HEK293 (cell line): ENCODE measurements at regions not wholly inside any gene's neighbourhood (a gene's known extent, or its start where the extent isn't known, plus 50 kb on each side); places are given as distances from the start of the nearest gene placed in this dataset.
A peak's percentile ranks its signal among the peaks of the same experiment; 100 is the strongest.

Source experiments
- CTCF ChIA-PET: fragments of 350-600 bp; formaldehyde crosslinking; extraction: SDS; loops from one replicate; lab custom pipeline; 2021; ENCODE audit warnings: antibody characterized with exemption; lab: Yijun Ruan, JAX
- POLR2A ChIA-PET: fragments of 300-600 bp; formaldehyde crosslinking; extraction: SDS; loops from one replicate; lab custom pipeline; 2020; ENCODE audit warnings: antibody characterized with exemption, inconsistent platforms; lab: Yijun Ruan, JAX
- H3K27ac ChIP-seq: fragments of 200-500 bp; sonication (Bioruptor generic); 2 replicates; pipeline ENCODE4 v1.5.1; 2014; ENCODE audit warnings: low read depth, low read length, control low read depth, inconsistent platforms; ENCODE audit errors: extremely low read depth
- H3K36me3 ChIP-seq, 2 experiments: fragments of 200-500 bp in 1 of 2; sonication (Bioruptor generic) in 1 of 2; 1 replicate in 1 of 2; 2 replicates in 1 of 2; pipeline ENCODE4 v1.5.1; 2014 to 2017; ENCODE audit warnings: inconsistent platforms in 2 of 2, low read length in 2 of 2; ENCODE audit not compliant: control insufficient read depth in 2 of 2, insufficient read depth in 1 of 2
- H3K4me1 ChIP-seq: fragments of 200-500 bp; sonication (Bioruptor generic); 2 replicates; pipeline ENCODE4 v1.5.1; 2014; ENCODE audit warnings: mild to moderate bottlenecking, low read length, inconsistent platforms; ENCODE audit not compliant: control insufficient read depth, insufficient read depth
- H3K4me3 ChIP-seq: 2 replicates; pipeline ENCODE4 v1.5.1; 2011; ENCODE audit warnings: low read depth, mild to moderate bottlenecking, control low read depth, low read length, moderate library complexity
- H3K9me3 ChIP-seq: fragments of 200-500 bp; sonication (Bioruptor generic); 2 replicates; pipeline ENCODE4 v1.5.1; 2014; ENCODE audit warnings: low read depth, low read length, inconsistent platforms; ENCODE audit not compliant: control insufficient read depth, insufficient read depth
- KLF8 ChIP-seq: fragments of 450-650 bp; formaldehyde crosslinking; IDR thresholded peaks from 2 replicates; pipeline ENCODE4 v1.5.1; 2016; ENCODE audit warnings: missing biosample characterization, missing genetic modification characterization
- RBAK ChIP-seq: fragments of 450-650 bp; formaldehyde crosslinking; IDR thresholded peaks from 2 replicates; pipeline ENCODE4 v1.5.1; 2016; ENCODE audit warnings: missing biosample characterization, missing genetic modification characterization
- TRIM28 ChIP-seq: IDR thresholded peaks from 2 replicates; pipeline ENCODE4 v1.6.1; 2011; ENCODE audit warnings: low read length, control low read depth, borderline replicate concordance
- YY1 ChIP-seq: fragments of 450-650 bp; formaldehyde crosslinking; IDR thresholded peaks from 2 replicates; pipeline ENCODE4 v1.5.1; 2018; ENCODE audit warnings: missing biosample characterization, missing genetic modification characterization
- ZNF138 ChIP-seq: fragments of 450-650 bp; formaldehyde crosslinking; IDR thresholded peaks from 2 replicates; pipeline ENCODE4 v1.5.1; 2016; ENCODE audit warnings: missing biosample characterization, missing genetic modification characterization, borderline replicate concordance
- ZNF140 ChIP-seq: fragments of 450-650 bp; formaldehyde crosslinking; IDR thresholded peaks from 2 replicates; pipeline ENCODE4 v1.5.1; 2016; ENCODE audit warnings: missing biosample characterization, missing genetic modification characterization
- ZNF335 ChIP-seq: fragments of 450-650 bp; formaldehyde crosslinking; conservative IDR thresholded peaks from 2 replicates; pipeline ENCODE4 v1.5.1; 2016; ENCODE audit warnings: missing biosample characterization, missing genetic modification characterization
- ZNF433 ChIP-seq: fragments of 450-650 bp; formaldehyde crosslinking; IDR thresholded peaks from 2 replicates; pipeline ENCODE4 v1.5.1; 2016; ENCODE audit warnings: missing biosample characterization, missing genetic modification characterization, low read depth
- ZNF521 ChIP-seq: fragments of 450-650 bp; formaldehyde crosslinking; IDR thresholded peaks from 2 replicates; pipeline ENCODE4 v1.5.1; 2017; ENCODE audit warnings: missing biosample characterization, mild to moderate bottlenecking, missing genetic modification characterization
- ZNF544 ChIP-seq: fragments of 450-650 bp; formaldehyde crosslinking; IDR thresholded peaks from 2 replicates; pipeline ENCODE4 v1.5.0; 2017; ENCODE audit warnings: missing biosample characterization, missing genetic modification characterization
- ZNF549 ChIP-seq: fragments of 450-650 bp; IDR thresholded peaks from 2 replicates; pipeline ENCODE4 v1.5.1; 2018; ENCODE audit warnings: missing biosample characterization, missing genetic modification characterization, mild to moderate bottlenecking, inconsistent platforms, moderate library complexity
- ZNF664 ChIP-seq: fragments of 450-650 bp; formaldehyde crosslinking; IDR thresholded peaks from 2 replicates; pipeline ENCODE4 v1.5.1; 2016; ENCODE audit warnings: missing biosample characterization, missing genetic modification characterization
- ZNF670 ChIP-seq: fragments of 450-650 bp; formaldehyde crosslinking; IDR thresholded peaks from 2 replicates; pipeline ENCODE4 v1.5.1; 2016; ENCODE audit warnings: missing biosample characterization, missing genetic modification characterization, low read depth
- ZNF677 ChIP-seq: fragments of 450-650 bp; IDR thresholded peaks from 2 replicates; pipeline ENCODE4 v1.5.0; 2018; ENCODE audit warnings: missing biosample characterization, mild to moderate bottlenecking, missing genetic modification characterization, moderate library complexity
- TF ChIP-seq, protein P1 (sequence below): fragments of 450-650 bp; formaldehyde crosslinking; conservative IDR thresholded peaks from 2 replicates; pipeline ENCODE4 v1.5.1; 2016; ENCODE audit warnings: low read depth, missing biosample characterization, missing genetic modification characterization
- TF ChIP-seq, protein P2 (sequence below): fragments of 450-650 bp; formaldehyde crosslinking; IDR thresholded peaks from 2 replicates; pipeline ENCODE4 v1.5.1; 2016; ENCODE audit warnings: missing biosample characterization, missing genetic modification characterization, borderline replicate concordance

DNA sequence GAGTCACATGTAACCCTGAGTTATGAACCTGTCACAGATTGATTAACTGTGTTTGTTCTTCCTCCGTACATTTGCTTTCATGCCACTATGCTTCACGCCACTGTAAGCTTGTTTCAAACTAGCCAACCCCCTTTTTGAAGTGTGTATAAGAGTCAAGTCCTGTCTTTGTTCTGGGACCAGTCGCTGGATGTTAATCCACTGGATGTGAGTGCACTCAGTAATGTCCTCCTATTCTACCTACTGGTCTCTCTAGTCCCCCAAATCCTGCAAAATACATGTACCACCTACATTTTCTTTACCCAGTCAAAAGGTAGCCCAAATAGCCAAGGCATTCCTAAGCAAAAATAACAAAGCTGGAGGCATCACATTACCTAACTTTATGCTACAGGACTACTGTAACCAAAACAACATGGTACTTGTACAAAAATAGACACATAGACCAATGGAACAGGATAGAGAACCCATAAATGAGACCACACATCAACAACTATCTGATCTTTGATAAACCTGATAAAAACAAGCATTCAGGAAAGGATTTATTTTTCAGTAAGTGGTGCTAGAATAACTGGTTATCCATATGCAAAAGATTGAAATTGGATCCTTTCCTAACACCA, 1139.1 kb upstream of the SEMA6A start (continued):
- TF ChIP-seq, protein P1, sequence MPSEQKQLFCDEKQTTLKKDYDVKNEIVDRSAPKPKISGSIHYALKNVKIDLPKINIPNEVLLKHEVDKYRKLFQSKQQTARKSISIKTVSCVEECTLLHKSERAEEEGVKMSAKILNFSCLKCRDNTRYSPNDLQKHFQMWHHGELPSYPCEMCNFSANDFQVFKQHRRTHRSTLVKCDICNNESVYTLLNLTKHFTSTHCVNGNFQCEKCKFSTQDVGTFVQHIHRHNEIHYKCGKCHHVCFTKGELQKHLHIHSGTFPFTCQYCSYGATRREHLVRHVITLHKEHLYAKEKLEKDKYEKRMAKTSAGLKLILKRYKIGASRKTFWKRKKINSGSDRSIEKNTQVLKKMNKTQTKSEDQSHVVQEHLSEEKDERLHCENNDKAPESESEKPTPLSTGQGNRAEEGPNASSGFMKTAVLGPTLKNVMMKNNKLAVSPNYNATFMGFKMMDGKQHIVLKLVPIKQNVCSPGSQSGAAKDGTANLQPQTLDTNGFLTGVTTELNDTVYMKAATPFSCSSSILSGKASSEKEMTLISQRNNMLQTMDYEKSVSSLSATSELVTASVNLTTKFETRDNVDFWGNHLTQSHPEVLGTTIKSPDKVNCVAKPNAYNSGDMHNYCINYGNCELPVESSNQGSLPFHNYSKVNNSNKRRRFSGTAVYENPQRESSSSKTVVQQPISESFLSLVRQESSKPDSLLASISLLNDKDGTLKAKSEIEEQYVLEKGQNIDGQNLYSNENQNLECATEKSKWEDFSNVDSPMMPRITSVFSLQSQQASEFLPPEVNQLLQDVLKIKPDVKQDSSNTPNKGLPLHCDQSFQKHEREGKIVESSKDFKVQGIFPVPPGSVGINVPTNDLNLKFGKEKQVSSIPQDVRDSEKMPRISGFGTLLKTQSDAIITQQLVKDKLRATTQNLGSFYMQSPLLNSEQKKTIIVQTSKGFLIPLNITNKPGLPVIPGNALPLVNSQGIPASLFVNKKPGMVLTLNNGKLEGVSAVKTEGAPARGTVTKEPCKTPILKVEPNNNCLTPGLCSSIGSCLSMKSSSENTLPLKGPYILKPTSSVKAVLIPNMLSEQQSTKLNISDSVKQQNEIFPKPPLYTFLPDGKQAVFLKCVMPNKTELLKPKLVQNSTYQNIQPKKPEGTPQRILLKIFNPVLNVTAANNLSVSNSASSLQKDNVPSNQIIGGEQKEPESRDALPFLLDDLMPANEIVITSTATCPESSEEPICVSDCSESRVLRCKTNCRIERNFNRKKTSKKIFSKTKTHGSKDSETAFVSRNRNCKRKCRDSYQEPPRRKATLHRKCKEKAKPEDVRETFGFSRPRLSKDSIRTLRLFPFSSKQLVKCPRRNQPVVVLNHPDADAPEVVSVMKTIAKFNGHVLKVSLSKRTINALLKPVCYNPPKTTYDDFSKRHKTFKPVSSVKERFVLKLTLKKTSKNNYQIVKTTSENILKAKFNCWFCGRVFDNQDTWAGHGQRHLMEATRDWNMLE (tag by site-specific recombination): peak; percentile 41; the same call in 1 of the 2 replicates
- peak; percentile 100 for TF ChIP-seq TRIM28
- TF ChIP-seq ZNF140 (tag by site-specific recombination): no peak
- 0 out of 2 replicates have a peak, but pooled peaks have one; percentile 18 for TF ChIP-seq RBAK (tag by site-specific recombination)
- 0 out of 2 replicates have a peak, but pooled peaks have one; percentile 15 for TF ChIP-seq YY1 (tag by site-specific recombination)
- TF ChIP-seq ZNF549 (tag by site-specific recombination): peak; percentile 73
- TF ChIP-seq ZNF677: peak; percentile 13; the same call in 1 of the 2 replicates
- 0 out of 2 replicates have a peak, but pooled peaks have one; percentile 31 for TF ChIP-seq KLF8 (tag by site-specific recombination)

DNA sequence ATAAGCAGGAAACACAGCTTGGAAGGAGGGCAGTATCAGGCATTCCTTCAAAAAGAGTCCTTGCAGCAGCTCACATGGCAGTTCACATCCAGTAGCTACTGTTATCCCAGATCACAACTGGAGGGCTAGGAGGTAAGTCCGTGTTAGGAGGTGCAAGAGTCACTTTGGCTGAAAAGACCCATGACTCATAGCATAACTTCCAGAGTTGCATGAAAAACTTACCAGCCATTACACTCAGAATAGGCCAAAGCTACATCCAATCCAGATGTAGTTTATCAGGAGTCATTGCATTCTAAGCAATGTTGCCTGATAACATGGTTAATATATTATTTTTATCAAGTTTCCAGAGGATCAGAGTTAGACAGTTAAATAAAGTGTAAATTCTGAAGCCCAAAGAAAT, 1126.4 kb upstream of the SEMA6A start:
- Histone ChIP-seq H3K36me3 (no peaks in the 10 kb centered on the region), H3K4me3 (no peak overlapping the region), H3K27ac (no peak overlapping the region), H3K4me1 (no peaks in the 10 kb centered on the region), H3K9me3 (no peaks in the 10 kb centered on the region)
- POLR2A ChIA-PET: no interaction called here
- TF ChIP-seq ZNF433 (no peak), ZNF521 (no peak), ZNF335 (tag by site-specific recombination) (no peak), ZNF664 (no peak), ZNF670 (no peak), ZNF544 (no peak), ZNF138 (tag by site-specific recombination) (no peak)
- TF ChIP-seq, protein P2, sequence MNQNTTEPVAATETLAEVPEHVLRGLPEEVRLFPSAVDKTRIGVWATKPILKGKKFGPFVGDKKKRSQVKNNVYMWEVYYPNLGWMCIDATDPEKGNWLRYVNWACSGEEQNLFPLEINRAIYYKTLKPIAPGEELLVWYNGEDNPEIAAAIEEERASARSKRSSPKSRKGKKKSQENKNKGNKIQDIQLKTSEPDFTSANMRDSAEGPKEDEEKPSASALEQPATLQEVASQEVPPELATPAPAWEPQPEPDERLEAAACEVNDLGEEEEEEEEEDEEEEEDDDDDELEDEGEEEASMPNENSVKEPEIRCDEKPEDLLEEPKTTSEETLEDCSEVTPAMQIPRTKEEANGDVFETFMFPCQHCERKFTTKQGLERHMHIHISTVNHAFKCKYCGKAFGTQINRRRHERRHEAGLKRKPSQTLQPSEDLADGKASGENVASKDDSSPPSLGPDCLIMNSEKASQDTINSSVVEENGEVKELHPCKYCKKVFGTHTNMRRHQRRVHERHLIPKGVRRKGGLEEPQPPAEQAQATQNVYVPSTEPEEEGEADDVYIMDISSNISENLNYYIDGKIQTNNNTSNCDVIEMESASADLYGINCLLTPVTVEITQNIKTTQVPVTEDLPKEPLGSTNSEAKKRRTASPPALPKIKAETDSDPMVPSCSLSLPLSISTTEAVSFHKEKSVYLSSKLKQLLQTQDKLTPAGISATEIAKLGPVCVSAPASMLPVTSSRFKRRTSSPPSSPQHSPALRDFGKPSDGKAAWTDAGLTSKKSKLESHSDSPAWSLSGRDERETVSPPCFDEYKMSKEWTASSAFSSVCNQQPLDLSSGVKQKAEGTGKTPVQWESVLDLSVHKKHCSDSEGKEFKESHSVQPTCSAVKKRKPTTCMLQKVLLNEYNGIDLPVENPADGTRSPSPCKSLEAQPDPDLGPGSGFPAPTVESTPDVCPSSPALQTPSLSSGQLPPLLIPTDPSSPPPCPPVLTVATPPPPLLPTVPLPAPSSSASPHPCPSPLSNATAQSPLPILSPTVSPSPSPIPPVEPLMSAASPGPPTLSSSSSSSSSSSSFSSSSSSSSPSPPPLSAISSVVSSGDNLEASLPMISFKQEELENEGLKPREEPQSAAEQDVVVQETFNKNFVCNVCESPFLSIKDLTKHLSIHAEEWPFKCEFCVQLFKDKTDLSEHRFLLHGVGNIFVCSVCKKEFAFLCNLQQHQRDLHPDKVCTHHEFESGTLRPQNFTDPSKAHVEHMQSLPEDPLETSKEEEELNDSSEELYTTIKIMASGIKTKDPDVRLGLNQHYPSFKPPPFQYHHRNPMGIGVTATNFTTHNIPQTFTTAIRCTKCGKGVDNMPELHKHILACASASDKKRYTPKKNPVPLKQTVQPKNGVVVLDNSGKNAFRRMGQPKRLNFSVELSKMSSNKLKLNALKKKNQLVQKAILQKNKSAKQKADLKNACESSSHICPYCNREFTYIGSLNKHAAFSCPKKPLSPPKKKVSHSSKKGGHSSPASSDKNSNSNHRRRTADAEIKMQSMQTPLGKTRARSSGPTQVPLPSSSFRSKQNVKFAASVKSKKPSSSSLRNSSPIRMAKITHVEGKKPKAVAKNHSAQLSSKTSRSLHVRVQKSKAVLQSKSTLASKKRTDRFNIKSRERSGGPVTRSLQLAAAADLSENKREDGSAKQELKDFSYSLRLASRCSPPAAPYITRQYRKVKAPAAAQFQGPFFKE: no peak
- CTCF ChIA-PET: interaction anchor here (0.6 kb wide), 1 partner anchor 648 kb away, joined by 3 read pairs; no protein-coding TSS in a partner anchor
